ENCODE measurements at regions not wholly inside any gene's neighbourhood (a gene's known extent, or its start where the extent isn't known, plus 50 kb on each side); places are given as distances from the start of the nearest gene placed in this dataset.
A peak's percentile ranks its signal among the peaks of the same experiment; 100 is the strongest.

DNA sequence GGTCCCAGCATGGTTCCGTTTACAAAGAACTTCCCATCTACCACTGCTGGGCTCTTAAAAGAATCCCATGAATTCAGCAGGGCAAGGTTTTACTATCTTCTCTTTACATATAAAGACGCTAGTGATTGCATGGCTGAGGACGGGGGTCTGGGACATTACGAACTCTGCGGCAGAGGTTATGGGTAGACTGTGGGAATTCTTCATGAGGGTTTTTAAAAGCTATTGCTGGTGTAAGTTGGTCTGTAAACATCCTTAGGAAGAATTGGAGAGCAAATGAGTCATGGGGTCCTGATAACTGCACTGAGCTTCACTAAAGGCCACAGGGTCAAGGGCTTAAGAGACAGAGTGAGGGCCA is 53.1 kb upstream of the TMEM72 start:
- TF ChIP-seq CTCF (IDR thresholded peaks at IDR 0.05; ENCODE audit: low read depth, low read length, poor library complexity, severe bottlenecking), result peak; percentile 46
- TF ChIP-seq EZH2phosphoT487 (IDR thresholded peaks at IDR 0.05; ENCODE audit: borderline replicate concordance, low read length), result no peak

Measured in DOHH2 (cell line).